Osteoblast (primary cell): ENCODE measurements at regions not wholly inside any gene's neighbourhood (a gene's known extent, or its start where the extent isn't known, plus 50 kb on each side); places are given as distances from the start of the nearest gene placed in this dataset.

Experiments used
- DNase-seq: peaks from one replicate; pipeline ENCODE4 v3.0.0; 2011; ENCODE audit warnings: low spot score, mixed read lengths; ENCODE audit not compliant: insufficient read length; ENCODE audit errors: missing footprints
- H2AFZ ChIP-seq: 2 replicates; pipeline ENCODE4 v1.6.0; 2011; ENCODE audit warnings: mild to moderate bottlenecking, low read length
- H3K27ac ChIP-seq: 2 replicates; pipeline ENCODE4 v1.5.1; 2011; ENCODE audit warnings: mild to moderate bottlenecking, low read depth, low read length, moderate library complexity
- H3K27me3 ChIP-seq: 2 replicates; pipeline ENCODE4 v1.6.0; 2012; ENCODE audit warnings: mild to moderate bottlenecking, control low read depth, inconsistent platforms, low read length, moderate library complexity; ENCODE audit not compliant: insufficient read depth
- H3K36me3 ChIP-seq: 2 replicates; pipeline ENCODE4 v1.5.1; 2011; ENCODE audit warnings: mild to moderate bottlenecking, low read length, control low read depth, moderate library complexity; ENCODE audit not compliant: insufficient read depth
- H3K4me1 ChIP-seq: 2 replicates; pipeline ENCODE4 v1.5.1; 2011; ENCODE audit warnings: mild to moderate bottlenecking, low read length, control low read depth, moderate library complexity; ENCODE audit not compliant: insufficient read depth
- H3K4me2 ChIP-seq: 2 replicates; pipeline ENCODE4 v1.6.0; 2011; ENCODE audit warnings: mild to moderate bottlenecking, low read length; ENCODE audit not compliant: insufficient read depth
- H3K4me3 ChIP-seq: fragments of 200-600 bp; sonication (generic); 3 replicates; pipeline ENCODE4 v1.5.1; 2012; ENCODE audit warnings: mild to moderate bottlenecking, low read length, inconsistent platforms; ENCODE audit not compliant: insufficient read depth
- H3K79me2 ChIP-seq: 2 replicates; pipeline ENCODE4 v1.6.0; 2012; ENCODE audit warnings: mild to moderate bottlenecking, low read length, control low read depth, inconsistent platforms; ENCODE audit not compliant: insufficient read depth
- H3K9me3 ChIP-seq: 2 replicates; pipeline ENCODE4 v1.5.1; 2011; ENCODE audit warnings: low read depth, low read length, control low read depth
- H4K20me1 ChIP-seq: 2 replicates; pipeline ENCODE4 v1.6.0; 2012; ENCODE audit warnings: mild to moderate bottlenecking, low read length, control low read depth; ENCODE audit not compliant: insufficient read depth
- TF ChIP-seq, protein P1 (sequence below): IDR thresholded peaks from 2 replicates; pipeline ENCODE4 v1.5.1; 2011; ENCODE audit warnings: mild to moderate bottlenecking, low read depth, low read length, moderate library complexity; ENCODE audit errors: extremely low read depth

DNA sequence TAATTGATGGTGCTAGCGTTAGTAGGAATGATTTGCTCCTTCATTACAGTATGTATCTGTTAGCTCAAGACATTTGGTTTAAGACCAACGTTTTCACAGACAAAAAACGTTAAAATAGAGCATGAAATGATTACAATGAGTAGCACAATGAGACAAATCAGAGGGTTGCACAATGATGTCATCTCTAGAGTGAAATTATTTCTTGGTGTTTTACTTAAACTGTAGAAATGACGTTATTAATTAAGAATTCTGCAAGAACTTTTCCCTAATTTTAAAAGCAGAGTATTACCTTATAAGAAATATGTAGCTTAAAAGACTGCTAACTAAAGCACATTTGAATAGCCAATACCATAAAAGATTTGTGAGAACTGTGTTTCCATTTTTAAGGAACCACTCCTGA, 373.4 kb upstream of the KIF2B start:
- DNase-seq: no peak
- no peaks in the 10 kb centered on the region for H3K27me3 ChIP-seq

DNA sequence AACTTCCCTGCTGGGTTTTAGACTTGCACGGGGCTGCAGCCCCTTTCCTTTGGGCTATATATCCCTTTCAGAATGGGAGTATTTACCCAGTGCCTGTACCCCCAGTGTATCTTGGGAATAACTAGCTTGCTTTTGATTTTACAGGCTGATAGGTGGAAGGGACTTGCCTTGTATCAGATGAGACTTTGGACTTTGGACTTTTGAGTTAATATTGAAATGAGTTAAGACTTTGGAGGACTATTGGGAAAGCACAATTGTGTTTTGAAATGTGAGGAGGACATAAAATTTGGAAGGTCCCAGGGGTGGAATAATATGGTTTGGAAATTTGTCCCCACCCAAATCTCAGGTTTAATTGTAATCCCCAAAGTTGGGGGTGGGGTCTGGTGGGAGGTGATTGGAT, 393.8 kb upstream of the KIF2B start:
- Histone ChIP-seq H3K4me3 (no peak overlapping the region), H4K20me1 (no peaks in the 10 kb centered on the region), H3K9me3 (no peaks in the 10 kb centered on the region), H3K27me3 (no peaks in the 10 kb centered on the region), H3K27ac (no peak overlapping the region), H3K36me3 (no peaks in the 10 kb centered on the region), H2AFZ (no peak overlapping the region), H3K4me1 (no peaks in the 10 kb centered on the region), H3K79me2 (no peaks in the 10 kb centered on the region), H3K4me2 (no peak overlapping the region)
- DNase-seq: no peak
- TF ChIP-seq, protein P1, sequence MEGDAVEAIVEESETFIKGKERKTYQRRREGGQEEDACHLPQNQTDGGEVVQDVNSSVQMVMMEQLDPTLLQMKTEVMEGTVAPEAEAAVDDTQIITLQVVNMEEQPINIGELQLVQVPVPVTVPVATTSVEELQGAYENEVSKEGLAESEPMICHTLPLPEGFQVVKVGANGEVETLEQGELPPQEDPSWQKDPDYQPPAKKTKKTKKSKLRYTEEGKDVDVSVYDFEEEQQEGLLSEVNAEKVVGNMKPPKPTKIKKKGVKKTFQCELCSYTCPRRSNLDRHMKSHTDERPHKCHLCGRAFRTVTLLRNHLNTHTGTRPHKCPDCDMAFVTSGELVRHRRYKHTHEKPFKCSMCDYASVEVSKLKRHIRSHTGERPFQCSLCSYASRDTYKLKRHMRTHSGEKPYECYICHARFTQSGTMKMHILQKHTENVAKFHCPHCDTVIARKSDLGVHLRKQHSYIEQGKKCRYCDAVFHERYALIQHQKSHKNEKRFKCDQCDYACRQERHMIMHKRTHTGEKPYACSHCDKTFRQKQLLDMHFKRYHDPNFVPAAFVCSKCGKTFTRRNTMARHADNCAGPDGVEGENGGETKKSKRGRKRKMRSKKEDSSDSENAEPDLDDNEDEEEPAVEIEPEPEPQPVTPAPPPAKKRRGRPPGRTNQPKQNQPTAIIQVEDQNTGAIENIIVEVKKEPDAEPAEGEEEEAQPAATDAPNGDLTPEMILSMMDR: no peak

More for the DNA sequence above, 373.4 kb upstream of the KIF2B start:
- no peak overlapping the region for H3K27ac ChIP-seq
- no peaks in the 10 kb centered on the region for H3K79me2 ChIP-seq
- H3K4me1 ChIP-seq: no peaks in the 10 kb centered on the region
- no peaks in the 10 kb centered on the region for H3K9me3 ChIP-seq
- no peak overlapping the region for H3K4me3 ChIP-seq
- H3K4me2 ChIP-seq: no peak overlapping the region
- no peaks in the 10 kb centered on the region for H4K20me1 ChIP-seq
- no peak overlapping the region for H2AFZ ChIP-seq
- TF ChIP-seq, protein P1: no peak
- no peaks in the 10 kb centered on the region for H3K36me3 ChIP-seq

DNA sequence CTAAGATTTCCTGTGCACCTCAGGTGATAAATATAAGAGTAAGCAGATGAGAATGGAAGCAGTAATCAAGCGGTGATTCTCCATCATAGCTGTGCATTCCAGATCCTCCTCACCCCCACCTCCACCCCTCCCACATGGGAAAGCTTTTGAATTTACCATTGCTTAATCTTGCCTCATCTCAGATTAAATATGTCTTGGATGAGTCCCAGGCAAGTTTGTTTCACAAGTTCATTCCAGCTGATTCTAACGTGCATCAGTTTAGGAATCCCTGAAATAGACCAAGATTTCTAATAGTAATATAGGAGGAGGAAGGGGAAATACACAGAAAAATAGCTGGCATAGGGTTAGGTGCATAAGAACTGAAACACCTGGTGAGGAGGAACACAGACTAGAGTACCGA, 396.2 kb upstream of the KIF2B start:
- Histone ChIP-seq H2AFZ (no peak overlapping the region), H4K20me1 (no peaks in the 10 kb centered on the region)
- TF ChIP-seq, protein P1: no peak

GRCh38 chr17:53420035-53420641, 402.6 kb upstream of the KIF2B start:
- H4K20me1 ChIP-seq: no peaks in the 10 kb centered on the region

More for the DNA sequence above, 396.2 kb upstream of the KIF2B start:
- Histone ChIP-seq H3K27ac (no peak overlapping the region), H3K4me1 (no peaks in the 10 kb centered on the region), H3K36me3 (no peaks in the 10 kb centered on the region), H3K9me3 (no peaks in the 10 kb centered on the region), H3K27me3 (no peaks in the 10 kb centered on the region), H3K4me3 (no peak overlapping the region), H3K79me2 (no peaks in the 10 kb centered on the region), H3K4me2 (no peak overlapping the region)
- DNase-seq: no peak

More at GRCh38 chr17:53420035-53420641, 402.6 kb upstream of the KIF2B start:
- Histone ChIP-seq H3K4me2 (no peak overlapping the region), H3K27me3 (no peaks in the 10 kb centered on the region), H2AFZ (no peak overlapping the region), H3K9me3 (no peaks in the 10 kb centered on the region), H3K27ac (no peak overlapping the region), H3K4me1 (no peaks in the 10 kb centered on the region), H3K4me3 (no peak overlapping the region), H3K79me2 (no peaks in the 10 kb centered on the region), H3K36me3 (no peaks in the 10 kb centered on the region)
- TF ChIP-seq, protein P1: no peak
- no peak for DNase-seq
